Superior temporal gyrus (tissue), 1 donor: ENCODE measurements at regions not wholly inside any gene's neighbourhood (a gene's known extent, or its start where the extent isn't known, plus 50 kb on each side); places are given as distances from the start of the nearest gene placed in this dataset.

Experiments
- DNase-seq: peaks from one replicate; pipeline ENCODE4 v3.0.0-alpha.2; 2016; ENCODE audit errors: extremely low spot score

DNA sequence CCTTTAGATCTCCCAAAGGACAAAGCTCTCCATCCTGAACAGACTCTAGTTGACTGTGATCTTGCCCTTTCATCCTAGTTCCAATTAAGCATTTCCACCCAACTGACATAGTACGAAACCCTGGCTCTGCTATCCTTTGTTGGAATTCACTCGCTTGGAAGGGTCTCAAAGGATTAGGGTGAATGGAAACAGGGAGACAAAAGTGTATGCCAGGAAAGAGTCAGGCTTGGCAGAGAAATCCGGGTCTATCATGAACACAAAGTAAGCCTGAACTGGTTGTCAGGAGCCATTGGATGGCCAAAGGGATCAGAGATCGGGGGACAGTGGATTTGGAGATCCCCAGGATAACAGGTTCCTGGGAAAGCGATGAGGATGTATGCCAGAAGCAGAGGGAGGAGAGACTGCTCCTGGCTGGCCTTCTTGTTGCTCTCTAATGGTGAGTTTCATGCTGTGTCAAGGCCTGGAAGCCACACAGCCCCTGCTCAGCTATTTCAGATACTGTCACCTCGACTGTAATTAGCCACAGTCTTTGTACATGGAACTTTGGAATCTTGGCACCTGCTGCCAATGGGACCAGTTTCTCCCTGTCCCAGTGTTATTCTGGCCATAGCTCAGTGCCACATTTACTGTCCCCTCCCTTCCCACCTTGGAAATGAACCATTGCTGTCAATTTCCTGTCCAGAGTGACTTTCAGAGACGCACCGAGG, 1168.7 kb upstream of the AUTS2 start:
- DNase-seq: no peak

DNA sequence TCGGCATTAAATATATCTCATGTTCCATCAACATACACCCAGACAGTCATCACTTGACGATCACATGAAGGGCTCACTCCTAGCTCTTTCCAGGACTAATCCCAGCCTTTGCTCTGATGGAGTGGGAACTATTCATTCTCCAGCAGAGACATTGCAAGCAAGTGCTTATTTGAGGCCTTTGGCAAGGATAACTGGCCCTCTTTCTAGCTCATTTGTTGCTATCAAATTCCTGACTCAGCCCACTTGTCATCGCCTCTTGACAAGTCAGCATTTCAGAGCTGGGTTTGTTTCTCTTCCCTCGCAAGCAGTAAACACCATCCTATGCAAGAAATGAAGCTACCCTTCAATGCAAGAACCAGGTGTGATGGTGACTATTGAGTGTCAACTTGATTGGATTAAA, 1165.7 kb upstream of the AUTS2 start:
- no peak for DNase-seq

DNA sequence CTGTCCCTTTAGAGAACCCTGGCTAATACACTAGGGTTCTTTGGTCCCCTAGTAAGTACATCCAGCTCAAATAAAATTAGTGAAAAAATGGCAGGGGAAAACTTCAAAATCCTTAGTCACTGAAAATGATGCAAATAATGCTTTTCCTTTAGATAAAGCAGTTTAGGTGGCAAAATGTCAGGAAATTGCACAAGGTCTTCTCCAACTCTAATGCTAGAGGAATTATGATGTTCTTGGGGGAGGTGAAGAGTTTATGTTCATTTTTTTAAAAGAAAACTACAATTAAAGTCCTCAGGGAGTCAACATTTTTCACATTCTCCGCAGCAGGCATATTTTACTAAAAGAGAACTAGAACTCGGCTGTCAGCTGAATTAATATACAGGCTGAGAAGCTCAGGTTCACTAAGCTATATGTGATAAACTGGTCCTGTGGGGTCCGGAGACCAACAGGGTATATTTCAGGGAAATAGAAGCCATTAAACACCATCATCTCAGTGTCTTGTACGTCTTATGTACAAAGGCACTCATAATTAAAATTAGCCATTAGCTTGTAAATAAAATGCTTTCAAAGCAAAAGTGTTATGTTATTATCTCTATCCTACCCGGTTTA, 1164.7 kb upstream of the AUTS2 start:
- no peak for DNase-seq

DNA sequence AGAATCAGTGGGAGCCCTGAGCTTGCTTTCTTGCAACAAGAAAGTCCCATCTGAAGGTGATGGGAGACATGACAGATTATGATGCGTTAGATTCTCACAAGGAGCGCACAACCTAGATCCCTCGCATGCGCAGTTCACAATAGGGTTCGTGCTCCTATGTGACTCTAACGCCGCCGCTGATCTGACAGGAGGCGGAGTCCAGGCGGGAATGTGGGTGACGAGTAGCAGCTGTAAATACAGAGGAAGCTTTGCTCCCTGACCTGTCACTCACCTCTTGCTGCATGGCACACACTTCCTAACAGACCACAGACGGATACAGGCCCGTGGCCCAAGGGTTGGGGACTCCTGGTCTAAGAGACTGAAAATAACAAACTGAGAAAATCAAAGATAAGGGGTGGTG, 1163.4 kb upstream of the AUTS2 start:
- no peak for DNase-seq

DNA sequence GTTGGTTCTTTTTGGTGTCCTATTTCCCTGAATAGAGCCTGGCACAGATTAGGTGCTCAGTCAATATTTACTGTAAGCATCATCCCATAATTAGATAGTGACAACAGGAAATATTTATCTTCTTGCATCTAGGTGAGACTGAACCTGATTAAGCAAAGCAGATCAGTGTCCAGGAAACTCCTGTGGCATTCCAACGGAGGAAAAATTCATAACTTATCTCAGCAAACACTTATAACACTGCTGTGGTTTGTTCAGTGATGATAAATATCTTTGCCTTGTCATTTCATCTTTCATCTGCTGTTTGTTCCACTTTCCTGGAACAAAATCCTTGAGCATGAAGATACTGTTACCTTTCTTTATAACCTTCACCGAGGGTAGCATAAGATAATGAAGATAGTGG, 1160.3 kb upstream of the AUTS2 start:
- no peak for DNase-seq

DNA sequence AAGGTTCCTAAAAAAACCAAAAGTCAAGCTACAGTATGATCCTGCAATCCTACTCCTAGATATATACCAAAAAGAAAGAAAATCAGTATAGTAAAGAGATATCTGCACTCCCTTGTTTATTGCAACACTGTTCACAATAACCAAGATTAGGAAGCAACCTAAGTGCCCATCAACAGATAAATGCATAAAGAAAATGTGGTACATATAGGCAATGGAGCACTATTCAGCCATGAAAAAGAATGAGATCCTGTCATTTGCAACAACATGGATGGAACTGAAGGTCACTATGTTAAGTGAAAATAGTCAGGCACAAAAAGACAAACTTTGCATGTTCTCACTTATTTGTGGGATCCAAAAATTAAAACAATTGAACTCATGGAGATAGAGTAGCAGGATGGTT, 1159.5 kb upstream of the AUTS2 start:
- no peak for DNase-seq

DNA sequence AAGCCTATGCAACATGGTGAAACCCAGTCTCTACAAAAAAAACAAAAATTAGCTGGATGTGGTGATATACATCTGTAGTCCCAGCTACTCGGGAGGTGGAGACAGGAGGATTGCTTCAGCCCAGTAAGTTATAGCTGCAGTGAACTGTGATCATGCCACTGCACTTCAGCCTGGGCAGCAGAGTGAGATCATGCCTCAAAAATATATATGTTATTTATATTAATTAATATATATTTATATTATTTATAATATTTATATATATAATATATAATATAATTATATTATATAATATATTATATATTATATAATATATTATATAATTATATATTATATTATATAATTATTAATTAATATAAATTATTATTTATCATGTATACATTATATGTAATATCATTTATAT, 1158.4 kb upstream of the AUTS2 start:
- no peak for DNase-seq

DNA sequence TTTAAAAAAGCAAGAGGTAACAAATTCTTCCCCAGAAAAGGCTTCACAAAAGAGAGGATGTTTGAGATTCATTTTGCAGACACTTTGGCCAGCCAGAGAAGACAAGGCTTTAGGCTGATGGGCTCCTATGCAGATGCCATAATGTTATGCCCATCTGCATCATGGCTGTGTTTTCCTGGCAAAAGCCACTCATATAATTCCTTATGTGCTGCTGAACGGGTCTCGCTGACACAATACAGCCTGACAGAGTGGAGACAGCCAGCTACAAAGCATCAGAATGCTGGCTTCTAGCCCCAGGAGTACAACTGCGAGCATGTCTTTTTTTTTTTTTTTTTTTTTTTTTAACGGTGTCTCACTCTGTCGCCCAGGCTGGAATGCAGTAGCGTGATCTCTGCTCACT, 1157.4 kb upstream of the AUTS2 start:
- DNase-seq: no peak

DNA sequence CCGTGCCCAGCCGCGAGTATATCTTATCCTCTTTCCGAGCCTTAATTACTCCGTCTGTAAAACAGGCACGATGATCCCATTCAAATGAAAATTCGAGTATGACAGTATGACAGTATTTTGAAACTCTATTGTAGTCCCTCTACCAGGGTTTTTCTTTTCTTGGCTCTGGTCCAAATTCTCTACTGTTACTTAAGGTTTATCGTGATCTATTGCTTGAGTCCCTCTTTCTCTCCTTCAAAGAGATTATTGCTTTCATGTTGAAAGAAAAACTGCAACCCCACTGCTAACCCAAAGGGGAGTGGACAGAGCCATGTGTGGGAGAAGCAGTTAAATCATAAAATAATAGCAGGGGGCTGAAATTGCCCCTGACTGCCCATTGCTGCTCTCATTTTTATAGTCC, 1156.6 kb upstream of the AUTS2 start:
- no peak for DNase-seq

DNA sequence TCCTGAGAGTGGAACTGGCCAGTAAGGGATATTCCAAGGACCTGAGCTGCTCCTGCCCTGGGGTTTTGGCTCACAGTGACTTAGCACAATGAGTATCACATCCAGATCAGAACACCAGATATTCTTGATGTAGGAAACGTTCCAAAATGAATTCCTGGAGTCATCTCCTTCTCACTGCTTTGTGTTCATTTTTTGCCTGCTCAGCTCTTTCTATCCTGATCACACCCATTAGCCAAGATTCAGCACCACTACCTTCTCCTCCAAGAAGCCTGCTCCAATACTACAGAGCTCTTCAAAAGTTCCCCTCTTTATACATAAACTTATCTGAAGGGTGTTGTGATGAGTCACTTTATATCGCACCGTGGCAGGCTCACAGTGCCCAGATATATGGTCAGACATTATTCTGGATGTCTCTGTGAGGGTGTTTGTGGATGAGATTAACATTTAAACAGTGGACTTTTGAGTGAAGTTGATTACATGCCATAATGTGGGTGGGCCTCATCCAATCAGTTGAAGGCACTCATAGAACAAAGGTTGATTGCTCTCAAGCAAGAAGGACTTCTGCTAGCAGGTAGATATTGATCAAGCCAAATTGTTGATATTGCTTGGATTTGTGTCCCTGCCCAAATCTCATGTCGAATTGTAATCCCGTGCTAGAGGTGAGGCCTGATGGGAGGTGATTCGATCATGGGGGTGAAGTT, 1155.2 kb upstream of the AUTS2 start:
- DNase-seq: no peak

DNA sequence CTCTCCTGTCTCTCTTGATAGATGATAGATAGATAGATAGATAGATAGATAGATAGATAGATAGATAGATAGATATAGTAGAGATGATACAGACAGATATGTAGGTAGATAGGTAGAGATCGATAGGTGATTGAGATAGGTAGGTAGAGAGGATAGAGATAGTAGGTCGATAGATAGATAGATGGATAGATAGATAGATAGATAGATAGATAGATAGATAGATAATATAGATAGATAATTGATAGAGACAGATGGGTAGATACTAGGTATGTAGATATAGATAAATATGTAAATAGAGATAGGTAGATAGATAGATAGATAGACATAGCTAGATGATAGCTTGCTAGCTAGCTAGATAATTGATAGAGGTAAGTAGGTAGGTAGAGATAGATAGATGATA, 1154.2 kb upstream of the AUTS2 start:
- no peak for DNase-seq

DNA sequence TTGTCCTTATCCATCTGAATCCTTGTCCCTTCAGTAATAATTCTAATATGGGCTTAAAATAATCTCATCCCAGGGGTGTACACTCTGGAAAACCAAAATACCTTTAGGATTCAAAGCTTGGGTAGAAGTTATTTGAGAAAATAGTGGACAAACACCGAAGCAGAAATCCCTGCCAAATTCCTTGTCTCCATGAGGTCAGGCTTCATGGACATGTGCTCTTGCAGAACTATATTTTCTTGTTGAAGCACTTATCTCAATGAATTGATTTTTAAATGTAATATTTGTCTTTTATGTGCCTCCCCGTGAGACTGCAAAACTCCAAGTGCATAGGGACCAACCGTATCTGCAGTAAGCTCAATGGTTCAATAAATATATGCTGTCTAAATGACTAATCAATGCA, 1153.3 kb upstream of the AUTS2 start:
- no peak for DNase-seq

DNA sequence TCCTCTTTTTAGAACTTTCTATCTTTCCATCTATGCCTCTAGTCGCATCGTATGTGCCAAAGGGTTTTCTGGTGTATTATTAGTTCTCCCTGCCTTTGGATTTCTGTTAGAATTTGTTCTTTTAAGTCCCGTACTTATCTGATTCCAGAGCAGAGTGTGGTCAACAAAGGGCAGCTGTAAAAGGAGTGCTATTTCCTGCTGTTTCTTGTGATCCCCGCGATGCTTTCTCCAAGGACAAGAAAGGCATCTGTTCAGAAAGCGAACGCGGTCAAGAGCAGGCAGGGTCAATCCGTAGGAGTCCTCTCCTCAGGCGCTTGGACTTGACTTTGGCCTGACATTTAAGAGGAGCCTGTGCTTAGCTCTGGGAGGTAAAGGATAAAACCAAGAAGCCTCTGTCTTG, 1152.1 kb upstream of the AUTS2 start:
- no peak for DNase-seq

DNA sequence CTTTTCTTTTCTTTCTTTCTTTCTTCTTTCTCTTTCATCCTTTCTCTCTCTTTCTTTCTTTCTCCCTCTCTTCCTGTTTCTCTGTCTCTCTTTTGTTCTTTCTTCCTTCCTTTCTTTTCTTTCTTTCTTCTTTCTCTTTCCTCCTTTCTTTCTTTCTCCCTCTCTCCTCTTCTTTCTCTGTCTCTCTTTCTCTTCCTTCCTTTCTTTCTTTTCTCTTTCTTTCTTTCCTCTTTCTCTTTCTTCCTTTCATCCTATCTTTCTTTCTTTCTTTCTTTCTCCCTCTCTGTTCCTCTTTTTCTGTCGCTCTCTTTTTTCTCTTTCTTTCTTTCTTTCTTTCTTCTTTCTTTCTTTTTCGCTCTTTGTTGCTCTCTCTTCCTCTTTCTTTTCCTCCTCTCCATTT, 1149.2 kb upstream of the AUTS2 start:
- no peak for DNase-seq

DNA sequence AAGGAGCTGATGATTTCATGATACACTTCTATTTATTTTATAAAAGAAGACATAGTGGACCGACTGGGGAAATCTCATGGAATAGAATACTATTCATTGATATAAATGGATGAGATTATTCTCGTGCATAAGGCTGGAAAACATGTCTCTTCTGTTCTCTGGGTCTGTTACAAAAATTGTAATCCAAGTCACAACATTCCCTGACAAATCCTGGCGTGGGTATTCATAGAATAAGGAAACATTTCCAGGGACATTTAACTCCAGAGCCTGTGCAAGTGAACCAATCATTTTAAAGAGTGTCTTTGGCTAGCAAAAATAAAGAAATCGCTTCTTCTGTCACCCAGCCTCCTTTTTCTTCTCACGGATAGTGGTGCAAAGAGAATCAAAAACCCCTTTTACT, 1148.5 kb upstream of the AUTS2 start:
- DNase-seq: no peak

DNA sequence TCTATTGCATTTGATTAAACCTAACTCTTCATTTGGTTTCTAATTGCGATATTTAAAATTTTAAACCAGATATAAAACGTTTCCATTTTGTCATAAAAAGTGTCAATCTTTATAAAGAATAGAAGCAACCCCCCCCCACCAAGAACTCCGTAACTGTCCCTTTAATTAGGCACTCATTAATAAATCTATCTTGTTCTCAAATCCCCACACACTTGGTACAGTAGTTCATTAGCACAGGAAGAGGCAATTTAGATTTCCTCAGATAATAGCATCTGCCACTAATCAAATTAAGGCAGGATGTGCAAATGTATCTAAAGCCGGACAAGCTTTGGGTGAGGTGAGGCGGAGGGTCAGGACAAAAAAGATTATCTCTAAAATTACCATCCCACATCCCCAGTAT, 1143.3 kb upstream of the AUTS2 start:
- DNase-seq: no peak

DNA sequence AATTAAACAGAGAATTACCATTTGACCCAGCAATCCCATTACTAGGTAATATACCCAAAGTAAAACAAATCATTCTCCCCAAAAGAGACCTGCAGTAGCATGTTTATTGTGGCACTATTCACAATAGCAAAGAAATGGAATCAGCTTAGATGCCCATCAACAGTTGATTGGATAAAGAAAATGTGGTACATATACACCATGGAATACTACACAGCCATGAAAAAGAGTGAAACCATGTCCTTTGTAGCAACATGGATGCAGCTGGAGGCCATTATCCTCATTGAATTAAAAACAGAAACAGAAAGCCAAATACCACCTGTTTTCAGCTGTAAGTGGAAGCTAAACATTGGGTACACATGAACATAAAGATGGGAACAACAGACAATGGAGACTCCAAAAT, 1141.8 kb upstream of the AUTS2 start:
- DNase-seq: no peak

DNA sequence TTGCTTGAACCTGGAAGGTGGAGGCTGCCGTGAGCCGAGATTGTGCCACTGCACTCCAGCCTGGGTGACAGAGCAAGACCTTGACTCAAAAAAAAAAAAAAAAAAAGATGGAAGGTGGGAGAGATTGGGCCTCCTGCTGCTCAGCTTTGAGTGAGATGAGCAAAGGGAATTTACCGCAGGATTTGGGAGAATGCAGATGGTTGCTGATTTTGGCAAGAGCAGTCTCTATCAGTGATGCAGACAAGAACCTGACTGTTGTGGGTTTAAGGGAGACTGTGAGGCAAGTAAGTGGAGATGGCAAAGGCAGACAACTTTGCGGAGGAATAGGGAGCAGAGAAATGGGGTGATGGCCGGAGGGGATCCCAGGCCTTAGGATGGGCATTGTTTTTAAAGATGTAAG, 1140.8 kb upstream of the AUTS2 start:
- no peak for DNase-seq

DNA sequence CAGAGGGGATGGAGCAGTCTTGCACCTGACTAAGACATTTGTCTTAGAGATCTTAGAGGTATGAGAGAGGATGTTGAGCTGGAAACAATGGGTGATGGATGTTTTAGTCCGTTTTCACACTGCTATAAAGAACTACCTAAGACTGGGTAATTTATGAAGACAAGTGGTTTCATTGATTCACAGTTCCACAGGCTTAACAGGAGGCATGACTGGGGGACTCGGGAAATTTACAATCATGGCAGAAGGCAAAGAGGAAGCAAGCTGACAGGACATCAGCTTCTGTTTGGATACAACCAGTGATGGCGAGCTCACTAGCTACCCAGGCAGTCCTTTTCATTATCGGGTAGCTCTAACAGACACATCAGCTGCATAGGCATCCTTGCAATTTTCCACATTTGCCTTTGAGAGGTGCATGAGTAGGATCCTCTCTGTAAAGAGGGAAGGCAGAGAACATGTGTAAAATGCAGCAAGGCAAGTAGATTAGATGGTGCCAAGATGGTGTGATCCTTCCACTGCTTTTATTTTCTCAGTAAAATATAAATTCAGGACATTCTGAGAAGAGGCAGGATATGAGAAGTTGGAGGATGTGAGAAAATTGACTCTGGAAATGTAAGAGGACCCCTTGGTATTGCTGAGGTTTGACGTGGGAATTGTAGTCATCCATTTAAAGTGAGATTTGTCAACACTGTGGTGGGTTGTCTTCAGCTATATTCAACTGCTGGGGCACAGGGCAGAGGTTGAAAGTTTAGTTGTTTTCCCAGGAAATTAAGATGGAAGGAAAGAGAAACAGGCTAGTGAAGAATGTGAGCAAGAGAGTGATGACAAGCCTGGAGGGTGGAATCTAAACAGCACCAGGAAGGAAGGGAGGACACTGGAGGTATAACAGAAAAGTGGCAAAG, 1140.0 kb upstream of the AUTS2 start:
- no peak for DNase-seq

DNA sequence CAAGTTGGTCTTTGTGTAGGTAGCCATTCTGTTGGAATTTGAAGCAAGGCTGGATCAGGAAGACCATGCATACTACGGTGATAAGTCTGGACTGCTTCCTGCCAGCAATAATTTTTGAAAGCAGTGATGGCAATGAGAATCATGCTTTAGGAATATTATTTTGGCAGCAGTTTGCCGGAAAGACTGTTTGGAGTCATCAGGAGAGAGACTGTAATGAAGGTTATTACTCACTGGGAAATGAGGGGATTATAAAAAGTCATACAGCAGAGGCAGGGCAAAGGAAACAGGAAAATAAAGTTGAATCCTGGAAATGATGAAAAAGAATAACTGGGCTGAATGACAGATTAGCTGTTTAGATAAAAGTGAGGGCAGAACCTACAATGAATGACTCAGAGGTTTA, 1136.8 kb upstream of the AUTS2 start:
- no peak for DNase-seq

DNA sequence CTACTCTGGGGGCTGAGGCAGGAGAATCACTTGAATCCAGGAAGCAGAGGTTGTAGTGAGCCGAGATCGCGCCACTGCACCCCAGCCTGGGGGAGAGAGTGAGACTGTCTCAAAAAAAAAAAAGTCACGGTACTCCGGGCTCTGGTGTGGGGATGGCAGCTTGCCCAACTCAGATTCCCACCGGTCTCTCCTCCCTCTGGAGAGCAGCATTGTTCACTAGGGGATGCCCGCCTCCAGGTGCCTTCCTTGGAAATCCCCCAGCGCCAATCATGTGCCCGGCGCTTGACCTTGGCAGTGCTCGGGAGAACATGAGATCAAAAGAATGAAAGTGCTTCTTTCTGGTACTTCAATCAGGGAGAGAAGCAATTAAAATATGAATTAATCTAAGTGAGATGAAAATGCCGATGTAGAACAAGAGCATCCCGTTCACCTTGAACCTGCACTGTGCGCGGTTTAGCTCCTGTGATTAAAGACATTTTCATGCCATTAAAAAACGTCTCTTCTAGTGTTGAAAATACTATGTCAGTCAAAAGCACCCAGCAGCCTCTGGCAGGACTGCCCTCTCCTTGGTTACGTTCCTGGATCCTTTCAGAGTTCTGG, 1127.3 kb upstream of the AUTS2 start:
- DNase-seq: no peak

DNA sequence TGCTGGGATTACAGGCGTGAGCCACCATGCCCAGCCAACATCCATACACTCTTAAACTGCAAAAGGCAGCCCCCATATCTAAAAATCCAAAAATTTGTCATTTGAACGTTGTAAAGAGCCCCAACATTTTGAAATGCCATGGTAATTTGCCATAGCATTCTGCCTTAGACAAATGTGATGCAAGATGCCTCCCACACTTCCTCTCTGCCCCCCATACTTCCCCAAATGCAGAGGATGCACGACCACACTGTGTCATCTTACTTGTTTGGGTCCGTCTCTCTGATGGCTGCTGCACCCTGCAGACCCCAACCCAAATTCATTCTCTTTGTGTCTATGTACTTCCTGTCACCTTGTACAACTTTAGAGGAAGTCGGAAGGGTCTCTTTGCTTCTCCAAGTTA, 1125.6 kb upstream of the AUTS2 start:
- DNase-seq: no peak
